HEK293 (cell line): ENCODE measurements at regions not wholly inside any gene's neighbourhood (a gene's known extent, or its start where the extent isn't known, plus 50 kb on each side); places are given as distances from the start of the nearest gene placed in this dataset.

ENCODE experiments used
- CTCF ChIA-PET: fragments of 350-600 bp; formaldehyde crosslinking; extraction: SDS; loops from one replicate; lab custom pipeline; 2021; ENCODE audit warnings: antibody characterized with exemption; lab: Yijun Ruan, JAX
- POLR2A ChIA-PET: fragments of 300-600 bp; formaldehyde crosslinking; extraction: SDS; loops from one replicate; lab custom pipeline; 2020; ENCODE audit warnings: antibody characterized with exemption, inconsistent platforms; lab: Yijun Ruan, JAX
- H3K27ac ChIP-seq: fragments of 200-500 bp; sonication (Bioruptor generic); 2 replicates; pipeline ENCODE4 v1.5.1; 2014; ENCODE audit warnings: low read depth, low read length, control low read depth, inconsistent platforms; ENCODE audit errors: extremely low read depth
- H3K36me3 ChIP-seq, 2 experiments: fragments of 200-500 bp in 1 of 2; sonication (Bioruptor generic) in 1 of 2; 1 replicate in 1 of 2; 2 replicates in 1 of 2; pipeline ENCODE4 v1.5.1; 2014 to 2017; ENCODE audit warnings: inconsistent platforms in 2 of 2, low read length in 2 of 2; ENCODE audit not compliant: control insufficient read depth in 2 of 2, insufficient read depth in 1 of 2
- H3K4me1 ChIP-seq: fragments of 200-500 bp; sonication (Bioruptor generic); 2 replicates; pipeline ENCODE4 v1.5.1; 2014; ENCODE audit warnings: mild to moderate bottlenecking, low read length, inconsistent platforms; ENCODE audit not compliant: control insufficient read depth, insufficient read depth
- H3K4me3 ChIP-seq: 2 replicates; pipeline ENCODE4 v1.5.1; 2011; ENCODE audit warnings: low read depth, mild to moderate bottlenecking, control low read depth, low read length, moderate library complexity
- H3K9me3 ChIP-seq: fragments of 200-500 bp; sonication (Bioruptor generic); 2 replicates; pipeline ENCODE4 v1.5.1; 2014; ENCODE audit warnings: low read depth, low read length, inconsistent platforms; ENCODE audit not compliant: control insufficient read depth, insufficient read depth
- EGR2 ChIP-seq: fragments of 450-650 bp; formaldehyde crosslinking; IDR thresholded peaks from 2 replicates; pipeline ENCODE4 v1.5.1; 2016; ENCODE audit warnings: low read depth, missing biosample characterization, missing genetic modification characterization
- IKZF3 ChIP-seq: fragments of 450-650 bp; IDR thresholded peaks from 2 replicates; pipeline ENCODE4 v1.5.0; 2018; ENCODE audit warnings: missing biosample characterization, mild to moderate bottlenecking, missing genetic modification characterization, moderate library complexity
- KLF10 ChIP-seq: fragments of 450-650 bp; IDR thresholded peaks from 2 replicates; pipeline ENCODE4 v1.5.1; 2018; ENCODE audit warnings: missing biosample characterization, mild to moderate bottlenecking, missing genetic modification characterization
- ZEB2 ChIP-seq: fragments of 450-650 bp; formaldehyde crosslinking; IDR thresholded peaks from 2 replicates; pipeline ENCODE4 v1.5.1; 2016; ENCODE audit warnings: missing biosample characterization, missing genetic modification characterization
- ZFHX2 ChIP-seq: fragments of 450-650 bp; formaldehyde crosslinking; conservative IDR thresholded peaks from 2 replicates; pipeline ENCODE4 v1.5.1; 2016; ENCODE audit warnings: missing biosample characterization, missing genetic modification characterization
- ZFP37 ChIP-seq: fragments of 450-650 bp; formaldehyde crosslinking; IDR thresholded peaks from 2 replicates; pipeline ENCODE4 v1.5.1; 2016; ENCODE audit warnings: missing biosample characterization, missing genetic modification characterization
- ZNF138 ChIP-seq: fragments of 450-650 bp; formaldehyde crosslinking; IDR thresholded peaks from 2 replicates; pipeline ENCODE4 v1.5.1; 2016; ENCODE audit warnings: missing biosample characterization, missing genetic modification characterization, borderline replicate concordance
- ZNF292 ChIP-seq: fragments of 450-650 bp; formaldehyde crosslinking; IDR thresholded peaks from 2 replicates; pipeline ENCODE4 v1.5.1; 2016; ENCODE audit warnings: low read depth, missing biosample characterization, missing genetic modification characterization, borderline replicate concordance
- ZNF335 ChIP-seq: fragments of 450-650 bp; formaldehyde crosslinking; conservative IDR thresholded peaks from 2 replicates; pipeline ENCODE4 v1.5.1; 2016; ENCODE audit warnings: missing biosample characterization, missing genetic modification characterization
- ZNF529 ChIP-seq: fragments of 450-650 bp; formaldehyde crosslinking; IDR thresholded peaks from 2 replicates; pipeline ENCODE4 v1.5.1; 2017; ENCODE audit warnings: missing genetic modification characterization, missing biosample characterization; ENCODE audit not compliant: insufficient replicate concordance
- ZNF664 ChIP-seq: fragments of 450-650 bp; formaldehyde crosslinking; IDR thresholded peaks from 2 replicates; pipeline ENCODE4 v1.5.1; 2016; ENCODE audit warnings: missing biosample characterization, missing genetic modification characterization
- ZNF707 ChIP-seq: fragments of 450-650 bp; formaldehyde crosslinking; IDR thresholded peaks from 2 replicates; pipeline ENCODE4 v1.5.1; 2016; ENCODE audit warnings: missing biosample characterization, missing genetic modification characterization
- ZNF747 ChIP-seq: fragments of 450-650 bp; formaldehyde crosslinking; IDR thresholded peaks from 2 replicates; pipeline ENCODE4 v1.5.1; 2016; ENCODE audit warnings: missing biosample characterization, missing genetic modification characterization
- ZNF776 ChIP-seq: fragments of 450-650 bp; formaldehyde crosslinking; IDR thresholded peaks from 2 replicates; pipeline ENCODE4 v1.5.0; 2017; ENCODE audit warnings: missing biosample characterization, missing genetic modification characterization, borderline replicate concordance
- TF ChIP-seq, protein P1 (sequence below): fragments of 450-650 bp; formaldehyde crosslinking; IDR thresholded peaks from 2 replicates; pipeline ENCODE4 v1.5.1; 2017; ENCODE audit warnings: missing biosample characterization, missing genetic modification characterization
- TF ChIP-seq, protein P2 (sequence below): fragments of 450-650 bp; formaldehyde crosslinking; IDR thresholded peaks from 2 replicates; pipeline ENCODE4 v1.5.1; 2016; ENCODE audit warnings: missing biosample characterization, missing genetic modification characterization
- TF ChIP-seq, protein P3 (sequence below): fragments of 450-650 bp; formaldehyde crosslinking; IDR thresholded peaks from 2 replicates; pipeline ENCODE4 v1.5.1; 2016; ENCODE audit warnings: missing biosample characterization, missing genetic modification characterization
- TF ChIP-seq, protein P4 (sequence below): fragments of 450-650 bp; formaldehyde crosslinking; IDR thresholded peaks from 2 replicates; pipeline ENCODE4; 2016; ENCODE audit warnings: missing biosample characterization, missing genetic modification characterization

DNA sequence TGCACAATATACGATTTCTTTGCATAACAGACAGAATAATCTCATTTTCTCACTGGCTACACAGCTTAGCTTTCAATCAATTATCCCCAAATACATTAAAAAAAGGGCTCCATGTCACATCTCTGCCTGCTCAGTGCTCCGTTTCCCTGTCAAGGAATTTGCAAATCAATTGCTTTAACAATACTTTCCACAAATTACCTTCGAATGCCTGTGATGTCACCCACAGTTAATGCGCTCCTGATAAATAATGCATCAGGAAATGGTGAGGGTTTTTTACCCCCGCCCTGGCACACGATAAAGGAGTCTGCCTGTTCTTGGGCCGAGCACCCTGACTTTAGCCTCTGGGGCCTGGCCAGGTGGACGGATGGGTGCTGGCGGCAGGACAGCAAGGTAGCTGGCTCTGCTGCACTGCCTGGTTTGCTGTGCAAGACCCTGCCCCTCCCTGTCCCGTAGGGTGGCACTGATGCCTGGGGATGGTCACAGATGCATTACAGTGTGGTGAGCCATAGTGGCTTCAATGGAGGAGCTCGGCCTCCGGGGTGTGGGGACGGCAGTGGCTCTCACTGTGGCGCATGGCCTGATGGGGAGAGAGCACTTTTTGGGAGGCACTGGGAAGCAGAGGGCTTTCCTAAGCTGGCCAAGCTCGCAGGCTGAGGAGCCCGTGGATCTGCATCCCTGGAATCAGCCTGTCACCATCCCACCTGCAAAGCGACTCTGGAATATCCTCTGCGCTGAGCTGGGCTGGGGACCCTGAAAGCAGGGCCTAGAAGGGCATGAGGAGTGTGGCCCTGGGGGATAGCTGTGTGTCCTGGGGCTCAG lies 88.3 kb upstream of the HS6ST1 start (continued):
- TF ChIP-seq ZNF776: no peak
- TF ChIP-seq ZNF529 (tag by site-specific recombination): no peak
- TF ChIP-seq ZNF664 (tag by site-specific recombination): no peak
- no peak for TF ChIP-seq ZNF335 (tag by site-specific recombination)
- TF ChIP-seq, protein P1, sequence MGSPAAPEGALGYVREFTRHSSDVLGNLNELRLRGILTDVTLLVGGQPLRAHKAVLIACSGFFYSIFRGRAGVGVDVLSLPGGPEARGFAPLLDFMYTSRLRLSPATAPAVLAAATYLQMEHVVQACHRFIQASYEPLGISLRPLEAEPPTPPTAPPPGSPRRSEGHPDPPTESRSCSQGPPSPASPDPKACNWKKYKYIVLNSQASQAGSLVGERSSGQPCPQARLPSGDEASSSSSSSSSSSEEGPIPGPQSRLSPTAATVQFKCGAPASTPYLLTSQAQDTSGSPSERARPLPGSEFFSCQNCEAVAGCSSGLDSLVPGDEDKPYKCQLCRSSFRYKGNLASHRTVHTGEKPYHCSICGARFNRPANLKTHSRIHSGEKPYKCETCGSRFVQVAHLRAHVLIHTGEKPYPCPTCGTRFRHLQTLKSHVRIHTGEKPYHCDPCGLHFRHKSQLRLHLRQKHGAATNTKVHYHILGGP (tag by site-specific recombination): no peak
- no peak for TF ChIP-seq ZNF138 (tag by site-specific recombination)
- TF ChIP-seq ZNF747 (tag by site-specific recombination): no peak
- no peak for TF ChIP-seq KLF10 (tag by site-specific recombination)
- TF ChIP-seq, protein P2, sequence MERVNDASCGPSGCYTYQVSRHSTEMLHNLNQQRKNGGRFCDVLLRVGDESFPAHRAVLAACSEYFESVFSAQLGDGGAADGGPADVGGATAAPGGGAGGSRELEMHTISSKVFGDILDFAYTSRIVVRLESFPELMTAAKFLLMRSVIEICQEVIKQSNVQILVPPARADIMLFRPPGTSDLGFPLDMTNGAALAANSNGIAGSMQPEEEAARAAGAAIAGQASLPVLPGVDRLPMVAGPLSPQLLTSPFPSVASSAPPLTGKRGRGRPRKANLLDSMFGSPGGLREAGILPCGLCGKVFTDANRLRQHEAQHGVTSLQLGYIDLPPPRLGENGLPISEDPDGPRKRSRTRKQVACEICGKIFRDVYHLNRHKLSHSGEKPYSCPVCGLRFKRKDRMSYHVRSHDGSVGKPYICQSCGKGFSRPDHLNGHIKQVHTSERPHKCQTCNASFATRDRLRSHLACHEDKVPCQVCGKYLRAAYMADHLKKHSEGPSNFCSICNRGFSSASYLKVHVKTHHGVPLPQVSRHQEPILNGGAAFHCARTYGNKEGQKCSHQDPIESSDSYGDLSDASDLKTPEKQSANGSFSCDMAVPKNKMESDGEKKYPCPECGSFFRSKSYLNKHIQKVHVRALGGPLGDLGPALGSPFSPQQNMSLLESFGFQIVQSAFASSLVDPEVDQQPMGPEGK (tag by site-specific recombination): no peak
- no peak for TF ChIP-seq ZFP37 (tag by site-specific recombination)

DNA sequence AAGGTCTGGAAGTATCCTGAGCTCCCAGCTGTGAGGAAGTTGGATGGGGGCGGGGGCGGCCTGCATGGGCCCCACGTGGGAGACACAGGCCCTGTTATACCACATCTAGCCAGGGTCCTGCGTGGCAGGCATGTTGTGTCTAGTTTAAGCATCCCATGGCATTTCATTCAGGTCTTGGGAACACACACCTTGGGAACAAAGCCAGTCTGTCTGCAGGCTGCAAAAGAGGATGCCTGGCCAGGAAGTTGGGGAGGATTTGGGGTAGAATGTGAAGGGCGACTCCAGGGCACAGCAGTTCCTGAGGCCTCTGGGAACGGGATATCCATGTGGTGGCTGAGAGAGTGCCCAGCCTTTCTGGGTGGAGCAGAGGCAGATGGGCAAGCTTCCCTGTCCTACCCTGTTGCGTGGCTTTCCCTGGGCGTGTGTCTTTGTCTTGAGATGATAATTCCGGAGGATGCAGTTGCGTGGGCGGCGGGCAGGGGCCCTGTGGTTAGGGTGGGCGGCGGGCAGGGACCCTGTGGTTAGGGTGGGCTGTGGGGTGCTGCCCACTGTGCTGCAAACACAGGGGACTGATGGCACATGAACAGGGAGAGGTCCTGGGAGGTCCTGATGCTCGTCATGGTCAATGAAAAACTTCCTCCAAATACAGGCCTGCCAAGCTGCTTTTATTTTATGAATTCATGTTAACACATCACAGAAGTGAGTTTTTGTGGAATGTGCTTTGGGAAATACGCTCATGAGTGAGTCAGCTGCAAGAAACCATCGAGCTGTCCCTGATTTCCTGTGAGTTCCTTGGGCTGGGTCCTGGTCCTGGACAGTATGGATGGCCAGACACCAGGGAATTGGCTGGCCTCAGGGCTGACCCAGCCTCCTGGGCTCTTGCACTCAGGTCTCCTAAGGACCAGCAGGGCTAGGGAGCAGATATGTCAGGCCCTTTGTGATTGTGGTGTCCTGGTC lies 90.0 kb upstream of the HS6ST1 start:
- no peaks in the 10 kb centered on the region for H3K9me3 ChIP-seq
- TF ChIP-seq IKZF3 (no peak), ZFHX2 (tag by site-specific recombination) (peak; percentile 73), EGR2 (tag by site-specific recombination) (peak; percentile 82)
- TF ChIP-seq, protein P3, sequence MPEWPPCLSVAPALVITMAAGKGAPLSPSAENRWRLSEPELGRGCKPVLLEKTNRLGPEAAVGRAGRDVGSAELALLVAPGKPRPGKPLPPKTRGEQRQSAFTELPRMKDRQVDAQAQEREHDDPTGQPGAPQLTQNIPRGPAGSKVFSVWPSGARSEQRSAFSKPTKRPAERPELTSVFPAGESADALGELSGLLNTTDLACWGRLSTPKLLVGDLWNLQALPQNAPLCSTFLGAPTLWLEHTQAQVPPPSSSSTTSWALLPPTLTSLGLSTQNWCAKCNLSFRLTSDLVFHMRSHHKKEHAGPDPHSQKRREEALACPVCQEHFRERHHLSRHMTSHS (tag by site-specific recombination): no peak
- POLR2A ChIA-PET: no interaction called here
- no peak overlapping the region for H3K4me3 ChIP-seq
- H3K36me3 ChIP-seq: no peaks in the 10 kb centered on the region
- H3K4me1 ChIP-seq: no peaks in the 10 kb centered on the region
- H3K27ac ChIP-seq: no peak overlapping the region
- CTCF ChIA-PET: no interaction called here

DNA sequence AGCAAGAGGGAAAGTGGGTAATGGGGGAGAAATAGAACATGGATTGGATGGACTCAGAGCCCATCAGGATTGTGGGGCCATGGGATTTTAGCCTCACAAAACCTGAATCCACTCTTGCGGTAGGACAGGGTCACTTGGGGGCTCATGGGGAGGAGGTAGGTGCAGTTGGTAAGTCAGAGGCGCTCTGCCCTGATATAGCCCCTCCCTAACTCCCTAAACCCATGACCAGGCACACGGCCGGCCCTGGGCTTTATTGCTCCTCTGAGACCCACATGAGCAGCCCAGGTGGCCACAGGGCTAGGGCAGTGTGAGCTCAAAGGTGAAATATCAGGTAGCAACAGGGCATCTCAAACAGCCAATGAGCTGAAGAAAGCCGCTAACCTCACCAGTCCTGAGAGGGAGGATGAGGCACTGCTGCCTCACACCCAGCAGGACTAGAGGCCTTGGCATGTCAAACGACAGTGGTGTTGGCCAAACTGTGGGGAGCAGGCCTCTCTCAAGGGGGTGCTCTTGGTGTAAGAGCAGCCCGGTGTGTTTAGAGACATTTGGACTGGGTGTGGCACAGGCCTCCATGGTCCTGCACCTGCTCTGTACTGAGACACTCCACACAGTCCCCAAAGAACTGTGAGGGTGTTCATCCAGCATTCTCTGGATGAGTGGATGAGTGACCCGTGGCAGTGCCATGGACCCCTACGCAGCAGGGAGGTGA lies 90.8 kb upstream of the HS6ST1 start:
- no peaks in the 10 kb centered on the region for H3K4me1 ChIP-seq
- H3K9me3 ChIP-seq: no peaks in the 10 kb centered on the region
- TF ChIP-seq ZNF707 (tag by site-specific recombination) (no peak), ZEB2 (tag by site-specific recombination) (no peak), ZNF292 (no peak), IKZF3 (no peak)
- TF ChIP-seq, protein P4, sequence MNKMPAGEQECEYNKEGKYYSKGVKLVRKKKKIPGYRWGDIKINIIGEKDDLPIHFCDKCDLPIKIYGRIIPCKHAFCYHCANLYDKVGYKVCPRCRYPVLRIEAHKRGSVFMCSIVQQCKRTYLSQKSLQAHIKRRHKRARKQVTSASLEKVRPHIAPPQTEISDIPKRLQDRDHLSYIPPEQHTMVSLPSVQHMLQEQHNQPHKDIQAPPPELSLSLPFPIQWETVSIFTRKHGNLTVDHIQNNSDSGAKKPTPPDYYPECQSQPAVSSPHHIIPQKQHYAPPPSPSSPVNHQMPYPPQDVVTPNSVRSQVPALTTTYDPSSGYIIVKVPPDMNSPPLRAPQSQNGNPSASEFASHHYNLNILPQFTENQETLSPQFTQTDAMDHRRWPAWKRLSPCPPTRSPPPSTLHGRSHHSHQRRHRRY (tag by site-specific recombination): no peak
- ChIA-PET CTCF (no interaction called here), POLR2A (no interaction called here)
- H3K4me3 ChIP-seq: no peak overlapping the region
- H3K27ac ChIP-seq: no peak overlapping the region
- H3K36me3 ChIP-seq: no peaks in the 10 kb centered on the region
